Thyroid gland (tissue), 4 donors: ENCODE measurements at regions not wholly inside any gene's neighbourhood (a gene's known extent, or its start where the extent isn't known, plus 50 kb on each side); places are given as distances from the start of the nearest gene placed in this dataset.

Experiments used
- POLR2A ChIP-seq, 2 donors: fragments of 450-650 bp; IDR thresholded peaks; one replicate each; pipeline ENCODE4 v1.6.1; 2017; ENCODE audit warnings: antibody characterized with exemption in 2 of 2, mild to moderate bottlenecking in 2 of 2, moderate library complexity in 1 of 2
- TF ChIP-seq, protein P1 (sequence below), 6 experiments: fragments of 200-600 bp in 3 of 6; fragments of 450-650 bp in 3 of 6; sonication (generic) in 3 of 6; IDR thresholded peaks; one replicate each; pipeline ENCODE4 v1.5.1; 2016 to 2019; ENCODE audit warnings: antibody characterized with exemption in 6 of 6, mild to moderate bottlenecking in 2 of 6, inconsistent platforms in 1 of 6, moderate library complexity in 1 of 6

- TF ChIP-seq, protein P1, sequence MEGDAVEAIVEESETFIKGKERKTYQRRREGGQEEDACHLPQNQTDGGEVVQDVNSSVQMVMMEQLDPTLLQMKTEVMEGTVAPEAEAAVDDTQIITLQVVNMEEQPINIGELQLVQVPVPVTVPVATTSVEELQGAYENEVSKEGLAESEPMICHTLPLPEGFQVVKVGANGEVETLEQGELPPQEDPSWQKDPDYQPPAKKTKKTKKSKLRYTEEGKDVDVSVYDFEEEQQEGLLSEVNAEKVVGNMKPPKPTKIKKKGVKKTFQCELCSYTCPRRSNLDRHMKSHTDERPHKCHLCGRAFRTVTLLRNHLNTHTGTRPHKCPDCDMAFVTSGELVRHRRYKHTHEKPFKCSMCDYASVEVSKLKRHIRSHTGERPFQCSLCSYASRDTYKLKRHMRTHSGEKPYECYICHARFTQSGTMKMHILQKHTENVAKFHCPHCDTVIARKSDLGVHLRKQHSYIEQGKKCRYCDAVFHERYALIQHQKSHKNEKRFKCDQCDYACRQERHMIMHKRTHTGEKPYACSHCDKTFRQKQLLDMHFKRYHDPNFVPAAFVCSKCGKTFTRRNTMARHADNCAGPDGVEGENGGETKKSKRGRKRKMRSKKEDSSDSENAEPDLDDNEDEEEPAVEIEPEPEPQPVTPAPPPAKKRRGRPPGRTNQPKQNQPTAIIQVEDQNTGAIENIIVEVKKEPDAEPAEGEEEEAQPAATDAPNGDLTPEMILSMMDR (IDR thresholded peaks at IDR 0.05), result no peak
- no peak for TF ChIP-seq POLR2A (IDR thresholded peaks at IDR 0.05)
Observed at GRCh38 chr9:119003201-119003611, 366.0 kb downstream of the BRINP1 start.
